HCT116 (cell line): ENCODE measurements at regions not wholly inside any gene's neighbourhood (a gene's known extent, or its start where the extent isn't known, plus 50 kb on each side); places are given as distances from the start of the nearest gene placed in this dataset.

Source experiments
- ATAC-seq: fragments of 200-7000 bp; cut with Tn5 transposase; 2 replicates; pipeline ENCODE4 v1.9.1; 2020; ENCODE audit warnings: mild to moderate bottlenecking, moderate library complexity
- BruUV-seq: library from RNA; stranded (reverse); fragments of 400-500 nt; replicated peaks from 2 replicates; lab custom pipeline; 2021; lab: Mats Ljungman, UMichigan
- CTCF ChIA-PET: fragments of 300-600 bp; sonication (Branson Sonifier 250); formaldehyde crosslinking; loops from one replicate; lab custom pipeline; 2021; ENCODE audit warnings: antibody characterized with exemption; lab: Charles Lee
- POLR2A ChIA-PET: fragments of 300-600, 350-600 bp; sonication (Branson Sonifier 250); formaldehyde crosslinking; loops from one replicate; lab custom pipeline; 2021; ENCODE audit warnings: antibody characterized with exemption; lab: Charles Lee
- RAD21 ChIA-PET, 2 experiments: fragments of 300-600 bp; sonication (Branson Sonifier 250); formaldehyde crosslinking; loops; one replicate each; lab custom pipeline; 2023; ENCODE audit warnings: low total read pairs in 2 of 2; ENCODE audit not compliant: uncharacterized antibody in 2 of 2, unreplicated experiment in 2 of 2, low non-redundant PET in 1 of 2; lab: Charles Lee
- DNase-seq: peaks from one replicate; pipeline ENCODE4 v3.0.0-alpha.2; 2010; ENCODE audit warnings: low read depth, low spot score
- H2AFZ ChIP-seq: fragments of 200-600 bp; shearing (Covaris generic), sonication (generic); 2 replicates; pipeline ENCODE4 v1.6.1; 2017; ENCODE audit warnings: low read depth, mixed run types, mixed read lengths, antibody characterized with exemption, low read length; ENCODE audit not compliant: poor library complexity, severe bottlenecking
- H3K27ac ChIP-seq: 2 replicates; pipeline ENCODE4 v1.5.1; 2012; ENCODE audit warnings: low read depth, low read length
- H3K27me3 ChIP-seq: fragments of 200-600 bp; sonication (generic); 2 replicates; pipeline ENCODE4 v1.6.1; 2016; ENCODE audit warnings: mixed run types, low read length, mixed read lengths; ENCODE audit not compliant: insufficient read depth
- H3K36me3 ChIP-seq, 2 experiments: fragments of 200-500 bp in 1 of 2; fragments of 200-600 bp in 1 of 2; sonication (Bioruptor generic) in 1 of 2; sonication (generic) in 1 of 2; 2 replicates each; pipeline versions ENCODE4 v1.5.1 to v1.6.1; 2014 to 2016; ENCODE audit warnings: low read length in 2 of 2, inconsistent platforms in 1 of 2, mixed read lengths in 1 of 2, mixed run types in 1 of 2; ENCODE audit not compliant: insufficient read depth in 2 of 2, control insufficient read depth in 1 of 2
- H3K4me1 ChIP-seq, 2 experiments: fragments of 200-600 bp in 1 of 2; sonication (generic) in 1 of 2; 2 replicates each; pipeline versions ENCODE4 v1.5.1 to v1.6.1; 2012 to 2017; ENCODE audit warnings: low read length in 2 of 2, inconsistent platforms in 1 of 2, mild to moderate bottlenecking in 1 of 2, mixed read lengths in 1 of 2, mixed run types in 1 of 2, moderate library complexity in 1 of 2; ENCODE audit not compliant: insufficient read depth in 2 of 2, control insufficient read depth in 1 of 2
- H3K4me2 ChIP-seq: fragments of 200-600 bp; sonication (generic); 2 replicates; pipeline ENCODE4 v1.6.1; 2017; ENCODE audit warnings: mixed run types, low read length, mixed read lengths
- H3K4me3 ChIP-seq, 2 experiments: fragments of 200-600 bp in 1 of 2; sonication (generic) in 1 of 2; replicated peaks in 1 of 2; 2 replicates each; pipeline ENCODE4 v1.5.1; 2011 to 2016; ENCODE audit warnings: low read length in 2 of 2, control low read depth in 1 of 2, low read depth in 1 of 2, mild to moderate bottlenecking in 1 of 2, mixed read lengths in 1 of 2, mixed run types in 1 of 2
- H3K79me2 ChIP-seq: fragments of 200-600 bp; sonication (generic); 2 replicates; pipeline ENCODE4 v1.6.1; 2017; ENCODE audit warnings: mild to moderate bottlenecking, mixed run types, low read length, moderate library complexity, mixed read lengths; ENCODE audit not compliant: insufficient read depth
- H3K9ac ChIP-seq: fragments of 200-600 bp; sonication (generic); 2 replicates; pipeline ENCODE4 v1.6.1; 2016; ENCODE audit warnings: low read length, mixed read lengths
- H3K9me2 ChIP-seq: fragments of 200-600 bp; sonication (generic), shearing (Covaris generic); 2 replicates; pipeline ENCODE4 v1.6.1; 2017; ENCODE audit warnings: mixed run types, mild to moderate bottlenecking, moderate library complexity; ENCODE audit not compliant: insufficient read depth
- H3K9me3 ChIP-seq, 2 experiments: fragments of 200-500 bp in 1 of 2; fragments of 200-600 bp in 1 of 2; sonication (Bioruptor generic) in 1 of 2; sonication (generic) in 1 of 2; 2 replicates each; pipeline ENCODE4 v1.6.1; 2014 to 2017; ENCODE audit warnings: low read length in 2 of 2, mixed read lengths in 2 of 2, inconsistent platforms in 1 of 2, low read depth in 1 of 2, mild to moderate bottlenecking in 1 of 2, mixed run types in 1 of 2, moderate library complexity in 1 of 2; ENCODE audit not compliant: control insufficient read depth in 1 of 2, insufficient read depth in 1 of 2
- H4K20me1 ChIP-seq: fragments of 200-600 bp; sonication (generic), shearing (Covaris generic); 2 replicates; pipeline ENCODE4 v1.6.1; 2017; ENCODE audit warnings: mixed run types, mild to moderate bottlenecking, moderate library complexity; ENCODE audit not compliant: insufficient read depth
- CBX3 ChIP-seq: IDR thresholded peaks from 2 replicates; pipeline ENCODE4 v1.6.1; 2012; ENCODE audit warnings: low read depth
- EGR1 ChIP-seq: IDR thresholded peaks from 2 replicates; pipeline ENCODE4 v1.6.1; 2012; ENCODE audit warnings: low read depth
- ELF1 ChIP-seq: IDR thresholded peaks from 2 replicates; pipeline ENCODE4 v1.6.1; 2012; ENCODE audit warnings: low read depth, borderline replicate concordance
- EZH2 ChIP-seq: fragments of 200-600 bp; sonication (generic); IDR thresholded peaks from 2 replicates; pipeline ENCODE4 v1.6.1; 2017; ENCODE audit warnings: antibody characterized with exemption, mixed run types
- EZH2phosphoT487 ChIP-seq: fragments of 200-600 bp; IDR thresholded peaks from 2 replicates; pipeline ENCODE4 v1.6.1; 2018; ENCODE audit warnings: antibody characterized with exemption, borderline replicate concordance
- FOSL1 ChIP-seq: IDR thresholded peaks from 2 replicates; pipeline ENCODE4 v1.6.1; 2012; ENCODE audit warnings: low read depth
- JUND ChIP-seq: IDR thresholded peaks from 2 replicates; pipeline ENCODE4 v1.6.1; 2012
- POLR2A ChIP-seq: IDR thresholded peaks from 2 replicates; pipeline ENCODE4 v1.7.0; 2011; ENCODE audit warnings: borderline replicate concordance; ENCODE audit not compliant: insufficient read depth, insufficient read length; ENCODE audit errors: extremely low read depth
- POLR2AphosphoS5 ChIP-seq: IDR thresholded peaks from 2 replicates; pipeline ENCODE4 v1.6.1; 2011; ENCODE audit warnings: mild to moderate bottlenecking, low read depth, low read length, moderate library complexity
- RAD21 ChIP-seq: IDR thresholded peaks from 2 replicates; pipeline ENCODE4 v1.6.1; 2012; ENCODE audit warnings: low read depth, mild to moderate bottlenecking
- SIN3A ChIP-seq: IDR thresholded peaks from 2 replicates; pipeline ENCODE4 v1.6.1; 2012; ENCODE audit warnings: low read depth
- SP1 ChIP-seq: IDR thresholded peaks from 2 replicates; pipeline ENCODE4 v1.6.1; 2012; ENCODE audit warnings: low read depth
- ZBTB33 ChIP-seq: IDR thresholded peaks from 2 replicates; pipeline ENCODE4 v1.6.1; 2011; ENCODE audit warnings: mild to moderate bottlenecking, low read length, moderate library complexity; ENCODE audit not compliant: insufficient replicate concordance; ENCODE audit errors: extremely low read depth
- ZFX ChIP-seq: fragments of 450-650 bp; IDR thresholded peaks from 2 replicates; pipeline ENCODE4 v1.6.1; 2017
- ZNF274 ChIP-seq: fragments of 200-500 bp; sonication (Bioruptor generic); IDR thresholded peaks from 2 replicates; pipeline ENCODE4 v1.6.1; 2014; ENCODE audit warnings: mild to moderate bottlenecking, low read depth, low read length, inconsistent platforms
- intact Hi-C: fragments of 100-400 bp; cut with micrococcal nuclease; formaldehyde crosslinking; loops from 2 replicates; pipeline ENCODE4 v1.10.0; 2022
- TF ChIP-seq, protein P1 (sequence below): IDR thresholded peaks from 2 replicates; pipeline ENCODE4 v1.6.1; 2012
- TF ChIP-seq, protein P2 (sequence below): IDR thresholded peaks from 2 replicates; pipeline ENCODE4 v1.6.1; 2012; ENCODE audit warnings: low read depth

- H3K4me1 ChIP-seq = no peaks in the 10 kb centered on the region
- ATAC-seq = no peak
- no peaks in the 10 kb centered on the region for H3K36me3 ChIP-seq
- POLR2A ChIA-PET = no interaction called here
- H3K27me3 ChIP-seq = peaks cover 51% of the 10 kb centered on the region
- no peak overlapping the region for H2AFZ ChIP-seq
- H3K4me3 ChIP-seq = no peak overlapping the region
- BruUV-seq = no TSS peak
- no peaks in the 10 kb centered on the region for H3K9me3 ChIP-seq
- no peak overlapping the region for H3K9ac ChIP-seq
- H4K20me1 ChIP-seq = no peaks in the 10 kb centered on the region
- intact Hi-C loops = no loop called here
- DNase-seq = no peak
- H3K4me2 ChIP-seq = no peak overlapping the region
- no peak overlapping the region for H3K27ac ChIP-seq
- RAD21 ChIA-PET = no interaction called here
- H3K9me2 ChIP-seq = no peaks in the 10 kb centered on the region
- CTCF ChIA-PET = no interaction called here
- H3K79me2 ChIP-seq = no peaks in the 10 kb centered on the region
- TF ChIP-seq POLR2A = no peak
- TF ChIP-seq EGR1 = no peak
- TF ChIP-seq EZH2phosphoT487 = no peak
- TF ChIP-seq POLR2AphosphoS5 = no peak
- no peak for TF ChIP-seq EZH2
- TF ChIP-seq, protein P1, sequence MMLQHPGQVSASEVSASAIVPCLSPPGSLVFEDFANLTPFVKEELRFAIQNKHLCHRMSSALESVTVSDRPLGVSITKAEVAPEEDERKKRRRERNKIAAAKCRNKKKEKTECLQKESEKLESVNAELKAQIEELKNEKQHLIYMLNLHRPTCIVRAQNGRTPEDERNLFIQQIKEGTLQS = no peak
- TF ChIP-seq ELF1 = no peak
- no peak for TF ChIP-seq SP1
- TF ChIP-seq RAD21 = no peak
- TF ChIP-seq JUND = no peak
- no peak for TF ChIP-seq FOSL1
- TF ChIP-seq SIN3A = no peak
- no peak for TF ChIP-seq ZFX
- TF ChIP-seq ZNF274 = no peak
- TF ChIP-seq, all 23 proteins: peak for 0
Observed at GRCh38 chr9:86674487-86674886, 272.8 kb downstream of the GAS1 start.

DNA sequence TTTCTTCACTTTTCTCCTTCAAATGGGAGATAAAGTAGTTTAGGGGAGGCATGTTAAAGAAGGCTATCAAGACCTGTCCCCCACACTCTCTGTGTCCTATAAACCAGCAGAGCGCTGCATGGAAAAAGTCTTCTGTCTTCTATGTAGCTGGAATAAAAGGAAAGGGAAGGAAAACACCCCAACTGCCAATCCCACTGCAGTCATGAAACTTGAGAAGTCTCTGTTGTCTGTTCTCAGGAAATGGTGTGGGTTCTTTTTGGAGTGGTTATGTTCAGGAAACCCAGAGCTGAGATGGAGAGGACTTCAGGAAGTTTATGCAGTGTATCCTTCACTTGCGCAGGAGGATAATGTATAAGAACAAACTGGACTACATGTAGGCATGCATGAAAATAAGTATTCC is 274.3 kb downstream of the GAS1 start:
- ATAC-seq = no peak
- CTCF ChIA-PET = no interaction called here
- peaks cover 54% of the 10 kb centered on the region for H3K27me3 ChIP-seq
- RAD21 ChIA-PET = no interaction called here
- no peak for DNase-seq
- intact Hi-C loops = no loop called here
- no peaks in the 10 kb centered on the region for H3K36me3 ChIP-seq
- no peak overlapping the region for H3K27ac ChIP-seq
- no peaks in the 10 kb centered on the region for H3K4me1 ChIP-seq
- H3K9me2 ChIP-seq = no peaks in the 10 kb centered on the region
- no peak overlapping the region for H2AFZ ChIP-seq
- no peak overlapping the region for H3K9ac ChIP-seq
- BruUV-seq = no TSS peak
- no peak overlapping the region for H3K4me3 ChIP-seq
- no peaks in the 10 kb centered on the region for H3K9me3 ChIP-seq
- POLR2A ChIA-PET = no interaction called here
- no peaks in the 10 kb centered on the region for H4K20me1 ChIP-seq
- no peak overlapping the region for H3K4me2 ChIP-seq
- no peaks in the 10 kb centered on the region for H3K79me2 ChIP-seq
- TF ChIP-seq CBX3 = no peak
- TF ChIP-seq, protein P2, sequence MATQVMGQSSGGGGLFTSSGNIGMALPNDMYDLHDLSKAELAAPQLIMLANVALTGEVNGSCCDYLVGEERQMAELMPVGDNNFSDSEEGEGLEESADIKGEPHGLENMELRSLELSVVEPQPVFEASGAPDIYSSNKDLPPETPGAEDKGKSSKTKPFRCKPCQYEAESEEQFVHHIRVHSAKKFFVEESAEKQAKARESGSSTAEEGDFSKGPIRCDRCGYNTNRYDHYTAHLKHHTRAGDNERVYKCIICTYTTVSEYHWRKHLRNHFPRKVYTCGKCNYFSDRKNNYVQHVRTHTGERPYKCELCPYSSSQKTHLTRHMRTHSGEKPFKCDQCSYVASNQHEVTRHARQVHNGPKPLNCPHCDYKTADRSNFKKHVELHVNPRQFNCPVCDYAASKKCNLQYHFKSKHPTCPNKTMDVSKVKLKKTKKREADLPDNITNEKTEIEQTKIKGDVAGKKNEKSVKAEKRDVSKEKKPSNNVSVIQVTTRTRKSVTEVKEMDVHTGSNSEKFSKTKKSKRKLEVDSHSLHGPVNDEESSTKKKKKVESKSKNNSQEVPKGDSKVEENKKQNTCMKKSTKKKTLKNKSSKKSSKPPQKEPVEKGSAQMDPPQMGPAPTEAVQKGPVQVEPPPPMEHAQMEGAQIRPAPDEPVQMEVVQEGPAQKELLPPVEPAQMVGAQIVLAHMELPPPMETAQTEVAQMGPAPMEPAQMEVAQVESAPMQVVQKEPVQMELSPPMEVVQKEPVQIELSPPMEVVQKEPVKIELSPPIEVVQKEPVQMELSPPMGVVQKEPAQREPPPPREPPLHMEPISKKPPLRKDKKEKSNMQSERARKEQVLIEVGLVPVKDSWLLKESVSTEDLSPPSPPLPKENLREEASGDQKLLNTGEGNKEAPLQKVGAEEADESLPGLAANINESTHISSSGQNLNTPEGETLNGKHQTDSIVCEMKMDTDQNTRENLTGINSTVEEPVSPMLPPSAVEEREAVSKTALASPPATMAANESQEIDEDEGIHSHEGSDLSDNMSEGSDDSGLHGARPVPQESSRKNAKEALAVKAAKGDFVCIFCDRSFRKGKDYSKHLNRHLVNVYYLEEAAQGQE = no peak
- TF ChIP-seq SP1 = no peak
- TF ChIP-seq ZBTB33 = no peak
- TF ChIP-seq ZFX = no peak
- no peak for TF ChIP-seq ZNF274
- TF ChIP-seq POLR2A = no peak
- TF ChIP-seq ELF1 = no peak
- TF ChIP-seq EZH2phosphoT487 = no peak
- no peak for TF ChIP-seq EZH2
- no peak for TF ChIP-seq SIN3A
